AG10803 (cell line): ENCODE measurements at regions not wholly inside any gene's neighbourhood (a gene's known extent, or its start where the extent isn't known, plus 50 kb on each side); places are given as distances from the start of the nearest gene placed in this dataset.

ENCODE experiments used
- DNase-seq: peaks from one replicate; pipeline ENCODE4 v3.0.0; 2010; ENCODE audit warnings: low read depth
- H3K4me3 ChIP-seq: 2 replicates; pipeline ENCODE4 v1.5.1; 2011; ENCODE audit warnings: mild to moderate bottlenecking, low read length, control low read depth
- TF ChIP-seq, protein P1 (sequence below): conservative IDR thresholded peaks from 2 replicates; pipeline ENCODE4 v1.5.1; 2011; ENCODE audit warnings: mild to moderate bottlenecking, low read length, control low read depth, inconsistent platforms

DNA sequence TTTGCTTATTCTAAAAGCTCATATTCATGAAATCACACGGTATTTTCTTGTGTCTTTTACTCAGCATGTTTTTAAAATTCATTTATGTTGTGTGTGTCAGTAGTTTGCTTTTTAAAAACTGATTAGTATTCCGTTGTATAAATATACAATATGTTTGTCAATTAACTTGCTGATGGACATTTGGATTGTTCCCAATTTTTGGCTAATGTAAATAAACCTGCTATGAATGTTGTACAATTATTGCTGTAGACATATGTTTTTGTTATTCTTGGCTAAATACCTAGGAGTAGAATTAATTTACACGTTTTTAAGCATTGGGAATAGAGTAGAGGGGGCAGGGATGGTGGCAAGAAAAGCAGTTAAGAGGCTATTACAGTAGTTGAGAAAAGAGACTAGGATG is 199.5 kb upstream of the CCL2 start:
- DNase-seq: no peak
- TF ChIP-seq, protein P1, sequence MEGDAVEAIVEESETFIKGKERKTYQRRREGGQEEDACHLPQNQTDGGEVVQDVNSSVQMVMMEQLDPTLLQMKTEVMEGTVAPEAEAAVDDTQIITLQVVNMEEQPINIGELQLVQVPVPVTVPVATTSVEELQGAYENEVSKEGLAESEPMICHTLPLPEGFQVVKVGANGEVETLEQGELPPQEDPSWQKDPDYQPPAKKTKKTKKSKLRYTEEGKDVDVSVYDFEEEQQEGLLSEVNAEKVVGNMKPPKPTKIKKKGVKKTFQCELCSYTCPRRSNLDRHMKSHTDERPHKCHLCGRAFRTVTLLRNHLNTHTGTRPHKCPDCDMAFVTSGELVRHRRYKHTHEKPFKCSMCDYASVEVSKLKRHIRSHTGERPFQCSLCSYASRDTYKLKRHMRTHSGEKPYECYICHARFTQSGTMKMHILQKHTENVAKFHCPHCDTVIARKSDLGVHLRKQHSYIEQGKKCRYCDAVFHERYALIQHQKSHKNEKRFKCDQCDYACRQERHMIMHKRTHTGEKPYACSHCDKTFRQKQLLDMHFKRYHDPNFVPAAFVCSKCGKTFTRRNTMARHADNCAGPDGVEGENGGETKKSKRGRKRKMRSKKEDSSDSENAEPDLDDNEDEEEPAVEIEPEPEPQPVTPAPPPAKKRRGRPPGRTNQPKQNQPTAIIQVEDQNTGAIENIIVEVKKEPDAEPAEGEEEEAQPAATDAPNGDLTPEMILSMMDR: no peak
- no peak overlapping the region for H3K4me3 ChIP-seq

- DNase-seq: no peak
- H3K4me3 ChIP-seq: no peak overlapping the region
- TF ChIP-seq, protein P1: no peak
Observed at GRCh38 chr17:34059423-34060220, 195.5 kb upstream of the CCL2 start.

GRCh38 chr17:34066528-34066927 is 188.6 kb upstream of the CCL2 start:
- TF ChIP-seq, protein P1: no peak

GRCh38 chr17:34067011-34067410 is 188.1 kb upstream of the CCL2 start:
- TF ChIP-seq, protein P1: no peak
- no peak overlapping the region for H3K4me3 ChIP-seq
- DNase-seq: no peak

More at GRCh38 chr17:34066528-34066927, 188.6 kb upstream of the CCL2 start:
- DNase-seq: no peak
- H3K4me3 ChIP-seq: no peak overlapping the region

- TF ChIP-seq, protein P1: no peak
- no peak for DNase-seq
- H3K4me3 ChIP-seq: no peak overlapping the region
Observed at GRCh38 chr17:34068571-34068970, 186.5 kb upstream of the CCL2 start.

DNA sequence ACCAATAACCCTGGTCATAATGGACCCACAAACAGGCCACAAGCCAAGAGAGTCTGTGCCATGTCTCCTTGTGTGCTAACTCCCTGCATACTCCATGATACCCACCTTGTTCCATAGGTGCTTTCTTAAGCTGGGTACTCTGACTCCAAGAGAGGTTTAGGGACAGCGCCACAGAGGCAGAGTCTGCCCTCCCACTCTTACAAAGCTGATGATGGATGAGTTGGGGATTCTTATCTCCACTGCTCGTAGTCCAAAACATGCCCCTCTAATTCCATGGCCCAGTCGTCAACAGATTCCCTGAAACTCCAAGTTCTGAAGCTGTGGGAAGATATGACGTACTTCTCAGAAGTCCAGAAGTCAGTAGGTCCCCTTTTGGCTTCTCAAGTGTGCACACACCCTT is 184.4 kb upstream of the CCL2 start:
- H3K4me3 ChIP-seq: no peak overlapping the region
- TF ChIP-seq, protein P1: no peak
- no peak for DNase-seq

DNA sequence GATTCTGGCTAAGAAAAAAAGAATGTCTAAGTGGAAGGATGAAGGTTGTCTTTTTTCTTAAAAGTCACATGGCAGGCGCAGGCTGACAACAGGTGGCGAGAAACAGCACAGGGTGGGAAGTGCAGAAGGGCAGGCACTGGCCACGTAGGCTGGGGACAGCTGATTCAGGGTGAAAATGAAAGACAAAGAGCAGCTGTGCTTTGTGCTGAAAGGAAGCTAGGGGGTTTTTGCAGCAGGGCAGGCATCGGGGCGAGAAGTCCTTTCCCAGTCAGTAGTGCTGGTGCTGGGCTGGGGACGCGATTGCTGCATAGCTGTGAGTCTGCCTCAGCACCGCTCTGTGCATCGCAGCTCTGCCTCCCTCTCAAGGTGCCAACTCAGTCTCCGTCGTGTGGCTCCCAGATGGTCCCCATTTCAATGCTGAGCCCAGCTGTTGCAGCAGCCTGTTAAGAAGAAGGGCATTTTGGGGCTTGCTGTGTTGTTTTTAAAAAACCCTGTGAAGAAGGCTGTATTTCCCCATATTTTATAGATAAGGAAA is 183.1 kb upstream of the CCL2 start:
- no peak for DNase-seq
- TF ChIP-seq, protein P1: no peak
- no peak overlapping the region for H3K4me3 ChIP-seq
